ENCODE measurements at regions not wholly inside any gene's neighbourhood (a gene's known extent, or its start where the extent isn't known, plus 50 kb on each side); places are given as distances from the start of the nearest gene placed in this dataset.

DNA sequence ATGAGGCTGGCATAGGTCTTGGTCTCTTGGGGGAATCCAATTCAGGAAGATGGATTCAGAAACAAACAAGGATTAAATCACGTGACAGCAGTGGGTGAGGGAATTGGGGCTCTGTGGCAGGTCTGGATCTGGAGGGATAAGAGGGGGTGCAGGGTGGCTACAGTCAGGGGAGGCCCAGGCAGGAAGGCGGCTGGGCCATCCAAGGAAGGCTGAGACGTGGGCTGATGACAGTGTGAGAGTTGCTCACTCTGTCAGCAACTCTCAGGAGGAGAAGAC, 65.8 kb upstream of the COL5A1 start:
- TF ChIP-seq POLR2AphosphoS5 (IDR thresholded peaks at IDR 0.05; ENCODE audit: borderline replicate concordance, low read depth, low read length) (no peak), EZH2 (IDR thresholded peaks at IDR 0.05) (no peak), FOXP2 (optimal IDR thresholded peaks at IDR 0.05; ENCODE audit: control extremely low read depth, extremely low read length, insufficient read depth) (no peak)

Data from SK-N-MC (cell line).